Kidney (tissue), 13 donors: ENCODE measurements at regions not wholly inside any gene's neighbourhood (a gene's known extent, or its start where the extent isn't known, plus 50 kb on each side); places are given as distances from the start of the nearest gene placed in this dataset.

ENCODE experiments used
- DNase-seq, 5 donors: peaks; one replicate each; pipeline ENCODE4 v3.0.0-alpha.2; 2013 to 2020
- FAIRE-seq: peaks from 2 replicates; lab custom pipeline; 2012; peaks lifted over from hg19 to GRCh38; lab: Jason Lieb, UNC
- H3K27ac ChIP-seq, 2 donors: one replicate each; pipeline ENCODE4 v1.7.0; 2013; ENCODE audit warnings: low read depth in 2 of 2, low read length in 2 of 2, inconsistent platforms in 1 of 2
- H3K27me3 ChIP-seq: one replicate; pipeline ENCODE4 v1.7.1; 2013; ENCODE audit warnings: low read length, inconsistent platforms; ENCODE audit not compliant: control insufficient read depth, insufficient read depth
- H3K36me3 ChIP-seq, 3 donors: one replicate each; pipeline versions ENCODE4 v1.7.0 to v1.7.1; 2013; ENCODE audit warnings: low read length in 3 of 3, control low read depth in 1 of 3, inconsistent platforms in 1 of 3; ENCODE audit not compliant: insufficient read depth in 3 of 3, control insufficient read depth in 2 of 3
- H3K4me1 ChIP-seq, 3 donors: one replicate each; pipeline versions ENCODE4 v1.7.0 to v1.7.1; 2013; ENCODE audit warnings: low read length in 3 of 3, inconsistent platforms in 1 of 3, low read depth in 1 of 3; ENCODE audit not compliant: control insufficient read depth in 2 of 3, insufficient read depth in 2 of 3
- H3K4me3 ChIP-seq, 3 donors: one replicate each; pipeline versions ENCODE4 v1.7.0 to v1.8.1; 2013; ENCODE audit warnings: low read length in 3 of 3, control low read depth in 1 of 3, inconsistent platforms in 1 of 3
- H3K9ac ChIP-seq, 3 donors: one replicate each; pipeline versions ENCODE4 v1.7.0 to v1.7.1; 2013; ENCODE audit warnings: low read length in 3 of 3, control low read depth in 1 of 3, inconsistent platforms in 1 of 3
- H3K9me3 ChIP-seq, 3 donors: one replicate each; pipeline versions ENCODE4 v1.7.0 to v1.7.1; 2013; ENCODE audit warnings: low read length in 3 of 3, control low read depth in 1 of 3, inconsistent platforms in 1 of 3; ENCODE audit not compliant: control insufficient read depth in 2 of 3, insufficient read depth in 1 of 3
- CTCF ChIP-seq: IDR thresholded peaks from 3 replicates; pipeline ENCODE4 v1.5.1; 2012; ENCODE audit warnings: mild to moderate bottlenecking, moderate library complexity, borderline replicate concordance; ENCODE audit not compliant: insufficient read depth; ENCODE audit errors: extremely low read depth
- intact Hi-C: fragments of 100-400 bp; cut with DNase I; formaldehyde crosslinking; loops from one replicate; pipeline ENCODE4 v1.11.1; 2022
- donor health status: control.
- donor health status: control.
- donor health status: control.
- donor health status: control.
- donor health status: control.
- donor health status: DM: yes; HTN: yes; CAD: no.
- donor health status: Normal renal cell carcinoma (clear cell type).

- no peaks in the 10 kb centered on the region for H3K36me3 ChIP-seq
- no peak for TF ChIP-seq CTCF
- no peaks in the 10 kb centered on the region for H3K27me3 ChIP-seq
- H3K9me3 ChIP-seq, result no peaks in the 10 kb centered on the region
- H3K4me1 ChIP-seq, result no peaks in the 10 kb centered on the region
- H3K27ac ChIP-seq, result no peak overlapping the region
- FAIRE-seq (no peak), DNase-seq (no peak)
- intact Hi-C loops, result no loop called here
- no peak overlapping the region for H3K4me3 ChIP-seq
- no peak overlapping the region for H3K9ac ChIP-seq
Measured at GRCh38 chr9:119933191-119933590, 564.0 kb upstream of the BRINP1 start.

DNA sequence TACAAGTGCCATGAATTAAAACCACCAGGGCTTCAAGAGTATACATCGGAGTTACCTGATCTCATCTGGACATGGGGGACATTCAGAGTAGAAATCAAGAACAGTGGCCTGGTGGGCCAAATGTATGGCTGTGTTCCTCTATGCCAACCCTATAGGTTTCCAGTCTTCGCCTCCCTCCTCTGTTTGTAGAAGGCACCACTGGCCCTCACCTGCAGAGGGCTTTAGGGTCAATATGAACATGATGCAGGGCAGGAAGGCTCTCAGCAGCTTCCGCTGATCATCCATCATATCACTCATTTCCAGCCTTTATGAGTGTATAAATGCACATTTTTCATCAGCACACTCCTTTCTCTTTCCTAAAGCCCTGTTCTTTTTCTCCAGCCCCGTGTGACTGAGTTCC is 555.5 kb upstream of the BRINP1 start:
- no peaks in the 10 kb centered on the region for H3K36me3 ChIP-seq
- DNase-seq (no peak), FAIRE-seq (no peak)
- no peak overlapping the region for H3K4me3 ChIP-seq
- no peaks in the 10 kb centered on the region for H3K27me3 ChIP-seq
- no peaks in the 10 kb centered on the region for H3K9me3 ChIP-seq
- H3K4me1 ChIP-seq, result no peaks in the 10 kb centered on the region
- intact Hi-C loops, result no loop called here
- no peak overlapping the region for H3K27ac ChIP-seq
- no peak for TF ChIP-seq CTCF
- H3K9ac ChIP-seq, result no peak overlapping the region

- H3K36me3 ChIP-seq, result no peaks in the 10 kb centered on the region
- TF ChIP-seq CTCF, result no peak
- H3K4me1 ChIP-seq, result no peaks in the 10 kb centered on the region
- H3K4me3 ChIP-seq, result no peak overlapping the region
- DNase-seq (no peak), FAIRE-seq (no peak)
- H3K9ac ChIP-seq, result no peak overlapping the region
- intact Hi-C loops, result no loop called here
- H3K9me3 ChIP-seq, result no peaks in the 10 kb centered on the region
- H3K27ac ChIP-seq, result no peak overlapping the region
- H3K27me3 ChIP-seq, result no peaks in the 10 kb centered on the region
Measured at GRCh38 chr9:119917175-119917574, 547.9 kb upstream of the BRINP1 start.

GRCh38 chr9:119907056-119907455 is 537.8 kb upstream of the BRINP1 start:
- intact Hi-C loops, result no loop called here
- Histone ChIP-seq H3K9me3 (peaks cover 0 to 3% (median 0%) of the 10 kb centered on the region in 3 donors), H3K4me1 (no peaks in the 10 kb centered on the region), H3K36me3 (no peaks in the 10 kb centered on the region), H3K4me3 (no peak overlapping the region), H3K9ac (no peak overlapping the region), H3K27ac (no peak overlapping the region), H3K27me3 (no peaks in the 10 kb centered on the region)
- TF ChIP-seq CTCF, result no peak
- DNase-seq (no peak), FAIRE-seq (no peak)
